ENCODE measurements at regions not wholly inside any gene's neighbourhood (a gene's known extent, or its start where the extent isn't known, plus 50 kb on each side); places are given as distances from the start of the nearest gene placed in this dataset.
A peak's percentile ranks its signal among the peaks of the same experiment; 100 is the strongest.

DNA sequence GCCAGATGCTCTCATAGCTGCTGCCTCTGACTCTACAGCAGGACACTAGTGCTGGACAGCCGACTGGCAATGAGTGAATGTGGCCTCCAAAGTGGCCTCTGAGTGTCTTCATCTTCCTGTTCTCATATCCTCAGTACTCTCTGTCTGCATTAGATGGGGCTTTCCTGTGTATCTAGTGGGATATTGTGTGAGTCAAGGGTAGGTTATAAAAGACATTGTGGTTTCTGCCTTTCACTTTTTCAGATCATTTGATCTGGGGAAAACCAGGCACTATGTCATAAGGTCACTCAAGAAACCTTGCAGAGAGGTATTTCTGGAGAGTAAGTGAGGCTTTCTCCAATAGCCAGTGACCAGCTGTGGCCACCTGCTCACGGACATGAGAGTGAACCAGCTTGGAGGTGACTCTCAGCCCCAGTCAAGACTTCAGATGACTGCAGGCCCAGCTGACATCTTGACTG lies 333.6 kb upstream of the NCAM1 start:
- TF ChIP-seq, protein P1, sequence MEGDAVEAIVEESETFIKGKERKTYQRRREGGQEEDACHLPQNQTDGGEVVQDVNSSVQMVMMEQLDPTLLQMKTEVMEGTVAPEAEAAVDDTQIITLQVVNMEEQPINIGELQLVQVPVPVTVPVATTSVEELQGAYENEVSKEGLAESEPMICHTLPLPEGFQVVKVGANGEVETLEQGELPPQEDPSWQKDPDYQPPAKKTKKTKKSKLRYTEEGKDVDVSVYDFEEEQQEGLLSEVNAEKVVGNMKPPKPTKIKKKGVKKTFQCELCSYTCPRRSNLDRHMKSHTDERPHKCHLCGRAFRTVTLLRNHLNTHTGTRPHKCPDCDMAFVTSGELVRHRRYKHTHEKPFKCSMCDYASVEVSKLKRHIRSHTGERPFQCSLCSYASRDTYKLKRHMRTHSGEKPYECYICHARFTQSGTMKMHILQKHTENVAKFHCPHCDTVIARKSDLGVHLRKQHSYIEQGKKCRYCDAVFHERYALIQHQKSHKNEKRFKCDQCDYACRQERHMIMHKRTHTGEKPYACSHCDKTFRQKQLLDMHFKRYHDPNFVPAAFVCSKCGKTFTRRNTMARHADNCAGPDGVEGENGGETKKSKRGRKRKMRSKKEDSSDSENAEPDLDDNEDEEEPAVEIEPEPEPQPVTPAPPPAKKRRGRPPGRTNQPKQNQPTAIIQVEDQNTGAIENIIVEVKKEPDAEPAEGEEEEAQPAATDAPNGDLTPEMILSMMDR (IDR thresholded peaks at IDR 0.05; ENCODE audit: unreplicated experiment in 3 of 3), result no peak

DNA sequence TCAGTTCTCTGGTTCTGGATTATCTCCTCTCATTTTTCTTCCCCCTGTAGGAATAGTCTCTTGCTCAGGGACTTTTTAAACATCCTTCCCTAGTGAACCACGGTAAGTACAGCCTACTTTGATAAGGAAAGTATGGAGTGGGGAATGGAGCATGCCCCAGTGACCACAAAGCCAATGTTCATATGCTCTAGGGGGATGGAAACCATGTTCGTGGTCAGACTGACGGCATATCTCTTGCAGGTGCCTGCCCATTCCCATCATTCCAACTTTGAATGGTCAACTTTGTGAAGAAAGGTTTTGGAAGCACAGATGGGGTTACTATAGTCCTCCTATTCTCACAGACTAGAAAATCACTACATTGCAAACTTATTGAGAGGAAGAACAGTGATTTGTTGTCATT lies 332.5 kb upstream of the NCAM1 start:
- TF ChIP-seq, protein P1 (IDR thresholded peaks at IDR 0.05; ENCODE audit: unreplicated experiment in 3 of 3), result no peak
- Mint-ChIP-seq H3K4me1 (peaks cover 44% of the 10 kb centered on the region), H3K27ac (no peak overlapping the region), H3K27me3 (ENCODE audit: low read depth) (no peaks in the 10 kb centered on the region), H3K36me3 (ENCODE audit: low read depth) (no peaks in the 10 kb centered on the region), H3K9me3 (peaks cover 5% of the 10 kb centered on the region), H3K4me3 (no peak overlapping the region)

More for the DNA sequence above, 333.6 kb upstream of the NCAM1 start:
- Mint-ChIP-seq H3K4me3 (no peak overlapping the region), H3K36me3 (ENCODE audit: low read depth) (no peaks in the 10 kb centered on the region), H3K4me1 (peaks cover 42% of the 10 kb centered on the region), H3K27ac (peak overlapping the region in 1 of 3 experiments; percentile 4), H3K9me3 (peaks cover 5% of the 10 kb centered on the region), H3K27me3 (ENCODE audit: low read depth) (no peaks in the 10 kb centered on the region)

DNA sequence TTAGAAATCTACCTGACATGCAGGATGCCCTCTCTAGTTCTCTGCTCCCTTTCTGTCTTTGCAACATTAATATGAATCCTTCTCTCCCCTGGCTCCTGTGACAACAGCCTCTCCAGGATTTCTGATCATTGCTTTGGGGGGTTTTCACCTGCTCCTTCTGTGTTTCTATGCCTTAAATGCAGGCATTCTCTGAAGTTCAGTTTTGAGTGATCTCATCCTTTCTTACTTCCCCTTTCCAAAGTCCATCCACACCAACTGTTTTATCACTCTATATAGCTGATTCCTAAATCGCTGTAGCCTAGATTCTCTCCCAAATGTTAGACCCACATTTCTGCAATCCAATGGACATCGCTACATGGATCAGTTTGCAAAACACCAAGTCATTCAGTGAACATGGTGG lies 330.7 kb upstream of the NCAM1 start:
- Mint-ChIP-seq H3K36me3 (ENCODE audit: low read depth) (no peaks in the 10 kb centered on the region), H3K9me3 (no peaks in the 10 kb centered on the region), H3K27ac (peak overlapping the region in 1 of 3 experiments; percentile 4), H3K4me1 (peaks cover 47% of the 10 kb centered on the region), H3K27me3 (ENCODE audit: low read depth) (peaks cover 4% of the 10 kb centered on the region), H3K4me3 (no peak overlapping the region)
- TF ChIP-seq, protein P1 (IDR thresholded peaks at IDR 0.05; ENCODE audit: unreplicated experiment in 3 of 3), result no peak

DNA sequence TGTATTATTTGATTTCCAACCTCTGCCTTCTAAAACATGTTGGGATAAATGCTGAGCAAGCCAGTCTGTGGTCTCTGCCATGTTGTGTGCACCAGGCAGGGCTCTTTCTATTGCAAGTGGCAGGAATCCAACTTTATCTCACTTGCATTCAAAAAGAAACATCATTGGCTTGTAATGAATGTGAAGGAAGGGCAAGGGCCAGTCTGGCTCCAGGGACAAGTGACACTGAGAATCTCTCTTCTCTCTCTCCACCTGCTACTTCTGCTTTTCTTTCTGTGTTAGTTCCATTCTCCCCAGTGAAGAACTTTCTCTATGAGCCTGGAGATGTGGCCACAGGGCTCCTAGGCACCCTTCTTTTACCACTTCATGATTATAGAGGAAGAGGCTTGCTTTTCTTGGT lies 329.9 kb upstream of the NCAM1 start:
- Mint-ChIP-seq H3K4me3 (no peak overlapping the region), H3K27ac (peak overlapping the region in 2 of 3 experiments; percentile 9 to 17), H3K36me3 (ENCODE audit: low read depth) (no peaks in the 10 kb centered on the region), H3K4me1 (peaks cover 50% of the 10 kb centered on the region), H3K9me3 (no peaks in the 10 kb centered on the region), H3K27me3 (ENCODE audit: low read depth) (peaks cover 4% of the 10 kb centered on the region)
- TF ChIP-seq, protein P1 (IDR thresholded peaks at IDR 0.05; ENCODE audit: unreplicated experiment in 3 of 3), result no peak

DNA sequence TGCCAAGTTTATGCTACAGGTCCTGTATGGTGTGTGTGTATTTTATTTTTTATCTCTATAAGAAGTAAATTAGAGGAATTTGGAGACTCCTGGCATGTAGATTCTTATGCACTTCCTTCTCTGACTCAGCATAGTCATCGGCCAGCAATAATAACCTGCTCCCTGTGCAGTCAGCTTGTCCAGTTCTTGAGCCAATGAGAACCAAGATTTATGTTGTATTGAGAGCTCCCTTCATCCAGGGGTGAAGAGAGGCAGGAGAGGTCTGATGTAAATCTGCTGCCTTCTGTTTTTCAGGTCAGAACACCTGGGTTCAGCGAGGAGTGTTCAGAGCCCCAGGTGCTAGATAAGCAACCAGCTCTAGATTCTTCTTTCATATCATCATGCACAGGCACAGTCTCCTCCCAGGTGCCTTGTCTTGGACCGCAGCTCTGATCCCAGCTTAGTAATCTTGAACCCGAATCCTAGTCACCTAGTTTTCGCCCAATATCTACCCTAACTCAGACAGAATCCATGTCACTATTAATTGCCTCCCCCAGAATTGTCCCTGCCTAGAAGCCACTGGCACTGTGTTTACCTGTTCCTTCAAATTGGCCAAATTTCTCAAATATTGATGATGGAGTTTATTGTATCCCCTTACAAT lies 328.2 kb upstream of the NCAM1 start:
- no peak overlapping the region for H3K4me3 Mint-ChIP-seq
- no peaks in the 10 kb centered on the region for H3K9me3 Mint-ChIP-seq
- peaks cover 65% of the 10 kb centered on the region for H3K4me1 Mint-ChIP-seq
- H3K36me3 Mint-ChIP-seq (ENCODE audit: low read depth), result no peaks in the 10 kb centered on the region
- TF ChIP-seq, protein P1 (IDR thresholded peaks at IDR 0.05; ENCODE audit: unreplicated experiment in 3 of 3), result no peak
- peaks cover 4% of the 10 kb centered on the region for H3K27me3 Mint-ChIP-seq (ENCODE audit: low read depth)
- peak overlapping the region in 2 of 3 experiments; percentile 21 to 32 for H3K27ac Mint-ChIP-seq

DNA sequence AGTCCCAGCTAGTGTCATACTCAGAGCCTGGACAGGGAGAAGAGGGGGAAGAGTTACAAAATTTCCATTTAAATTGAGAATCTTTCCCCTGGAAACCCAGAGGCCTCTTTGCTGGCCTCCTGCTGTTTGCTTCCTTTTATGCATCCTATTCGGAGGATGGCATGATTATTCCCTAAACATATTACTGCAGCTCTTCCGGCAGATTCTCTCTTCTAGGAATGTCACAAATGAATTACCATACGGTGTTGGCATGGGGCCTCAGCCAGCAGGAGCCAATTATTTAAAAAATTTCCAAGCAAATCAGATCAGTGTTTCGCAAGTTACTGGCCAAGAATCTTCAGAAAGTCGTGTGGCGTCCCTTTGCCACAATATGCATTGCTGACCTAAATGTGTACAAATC lies 326.7 kb upstream of the NCAM1 start:
- H3K27me3 Mint-ChIP-seq (ENCODE audit: low read depth), result peaks cover 4% of the 10 kb centered on the region

More for the DNA sequence above, 326.7 kb upstream of the NCAM1 start:
- Mint-ChIP-seq H3K4me3 (no peak overlapping the region), H3K9me3 (peaks cover 6% of the 10 kb centered on the region), H3K36me3 (ENCODE audit: low read depth) (peaks cover 5% of the 10 kb centered on the region), H3K4me1 (peaks cover 73% of the 10 kb centered on the region), H3K27ac (peak overlapping the region in 2 of 3 experiments; percentile 23 to 32)
- TF ChIP-seq, protein P1 (IDR thresholded peaks at IDR 0.05; ENCODE audit: unreplicated experiment in 3 of 3), result no peak
